Activated CD4-positive, alpha-beta T cell treated with anti-CD3 and anti-CD28 coated beads, Interleukin-2, amount 10 ng/mL, durations not matched to agents 7 days and 5 days (primary cell): ENCODE measurements at regions not wholly inside any gene's neighbourhood (a gene's known extent, or its start where the extent isn't known, plus 50 kb on each side); places are given as distances from the start of the nearest gene placed in this dataset.

Experiments
- CTCF ChIA-PET: fragments of 350-600 bp; sonication (Branson Sonifier 250); formaldehyde crosslinking; loops from one replicate; lab custom pipeline; 2021; ENCODE audit warnings: antibody characterized with exemption; lab: Charles Lee
- POLR2A ChIA-PET: fragments of 350-600 bp; sonication (Branson Sonifier 250); formaldehyde crosslinking; loops from one replicate; lab custom pipeline; 2021; ENCODE audit warnings: antibody characterized with exemption; lab: Charles Lee
- DNase-seq: peaks from one replicate; pipeline ENCODE4 v3.0.0-alpha.2; 2020
- H3K27ac Mint-ChIP-seq: one replicate; pipeline ENCODE4 v1.8.0; 2021; ENCODE audit warnings: mild to moderate bottlenecking, moderate library complexity, mixed read lengths
- H3K27me3 Mint-ChIP-seq: one replicate; pipeline ENCODE4 v1.8.0; 2021; ENCODE audit warnings: mixed read lengths
- H3K36me3 Mint-ChIP-seq: one replicate; pipeline ENCODE4 v1.8.0; 2021; ENCODE audit warnings: low read depth, mixed read lengths
- H3K4me1 Mint-ChIP-seq: one replicate; pipeline ENCODE4 v1.8.0; 2021; ENCODE audit warnings: mixed read lengths
- H3K4me3 Mint-ChIP-seq: one replicate; pipeline ENCODE4 v1.8.0; 2021; ENCODE audit warnings: mild to moderate bottlenecking, moderate library complexity, mixed read lengths
- H3K9me3 Mint-ChIP-seq: one replicate; pipeline ENCODE4 v1.8.0; 2021; ENCODE audit warnings: mixed read lengths

DNA sequence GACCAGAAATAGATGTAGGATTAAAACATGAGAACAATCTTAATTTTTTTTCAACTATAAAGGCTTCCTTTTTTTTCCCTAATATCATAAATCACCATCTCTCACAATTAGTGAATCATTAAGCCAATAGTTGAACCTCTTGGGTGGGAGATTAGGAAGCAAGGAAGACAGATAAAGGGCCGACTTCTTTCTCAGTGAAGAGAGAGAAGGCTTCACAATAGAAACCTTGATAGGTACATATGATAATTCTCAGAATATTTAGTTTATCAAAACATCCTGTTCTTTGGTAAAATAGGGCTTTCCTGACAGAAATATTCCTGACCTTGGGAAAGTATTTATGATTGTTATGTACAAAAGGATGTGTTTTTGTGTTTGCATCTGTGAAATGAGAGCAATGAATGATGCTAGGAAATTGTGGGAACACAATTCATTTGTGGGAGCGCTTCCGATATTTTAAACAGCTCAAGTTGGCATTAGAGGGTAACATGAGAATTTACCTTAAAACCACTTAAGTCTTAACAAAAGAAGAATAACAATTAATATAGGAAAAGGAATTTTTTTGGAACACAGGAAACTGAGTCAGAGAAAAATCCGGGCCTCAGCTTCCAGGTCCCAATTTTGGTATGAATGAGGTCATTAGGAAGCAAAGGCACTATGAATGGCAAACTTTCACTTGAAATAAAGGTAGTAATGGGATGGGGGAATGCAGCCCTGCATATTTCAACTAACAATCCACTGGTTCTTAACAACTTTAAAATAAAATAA is 263.2 kb upstream of the TGFBR2 start:
- Mint-ChIP-seq H3K4me1 (peaks cover 34% of the 10 kb centered on the region), H3K36me3 (peaks cover 2% of the 10 kb centered on the region), H3K9me3 (peaks cover 3% of the 10 kb centered on the region), H3K27me3 (no peaks in the 10 kb centered on the region), H3K27ac (no peak overlapping the region), H3K4me3 (no peak overlapping the region)
- CTCF ChIA-PET, result no interaction called here
- POLR2A ChIA-PET, result no interaction called here
- DNase-seq, result no peak

GRCh38 chr3:30343861-30344260 is 262.5 kb upstream of the TGFBR2 start:
- ChIA-PET POLR2A (no interaction called here), CTCF (no interaction called here)

GRCh38 chr3:30344288-30344687 is 262.1 kb upstream of the TGFBR2 start:
- CTCF ChIA-PET, result no interaction called here
- Mint-ChIP-seq H3K27ac (no peak overlapping the region), H3K4me1 (peaks cover 44% of the 10 kb centered on the region), H3K9me3 (peaks cover 3% of the 10 kb centered on the region), H3K4me3 (no peak overlapping the region), H3K36me3 (peaks cover 2% of the 10 kb centered on the region), H3K27me3 (peaks cover 2% of the 10 kb centered on the region)
- DNase-seq, result no peak
- POLR2A ChIA-PET, result no interaction called here

More at GRCh38 chr3:30343861-30344260, 262.5 kb upstream of the TGFBR2 start:
- H3K36me3 Mint-ChIP-seq, result peaks cover 2% of the 10 kb centered on the region
- H3K9me3 Mint-ChIP-seq, result peaks cover 3% of the 10 kb centered on the region
- no peak overlapping the region for H3K4me3 Mint-ChIP-seq
- peaks cover 2% of the 10 kb centered on the region for H3K27me3 Mint-ChIP-seq
- peaks cover 40% of the 10 kb centered on the region for H3K4me1 Mint-ChIP-seq
- H3K27ac Mint-ChIP-seq, result no peak overlapping the region
- no peak for DNase-seq

- H3K4me3 Mint-ChIP-seq, result no peak overlapping the region
- ChIA-PET CTCF (no interaction called here), POLR2A (interaction anchor here (0.6 kb wide), 2 partner anchors 276 to 346 kb away, joined by 4 to 7 read pairs; no protein-coding TSS in a partner anchor)
- peaks cover 62% of the 10 kb centered on the region for H3K4me1 Mint-ChIP-seq
- H3K27ac Mint-ChIP-seq, result peak overlapping the region; percentile 47
- H3K27me3 Mint-ChIP-seq, result peaks cover 15% of the 10 kb centered on the region
- peaks cover 6% of the 10 kb centered on the region for H3K36me3 Mint-ChIP-seq
- DNase-seq, result no peak
- peaks cover 3% of the 10 kb centered on the region for H3K9me3 Mint-ChIP-seq
Observed at GRCh38 chr3:30346933-30347320, 259.5 kb upstream of the TGFBR2 start.

DNA sequence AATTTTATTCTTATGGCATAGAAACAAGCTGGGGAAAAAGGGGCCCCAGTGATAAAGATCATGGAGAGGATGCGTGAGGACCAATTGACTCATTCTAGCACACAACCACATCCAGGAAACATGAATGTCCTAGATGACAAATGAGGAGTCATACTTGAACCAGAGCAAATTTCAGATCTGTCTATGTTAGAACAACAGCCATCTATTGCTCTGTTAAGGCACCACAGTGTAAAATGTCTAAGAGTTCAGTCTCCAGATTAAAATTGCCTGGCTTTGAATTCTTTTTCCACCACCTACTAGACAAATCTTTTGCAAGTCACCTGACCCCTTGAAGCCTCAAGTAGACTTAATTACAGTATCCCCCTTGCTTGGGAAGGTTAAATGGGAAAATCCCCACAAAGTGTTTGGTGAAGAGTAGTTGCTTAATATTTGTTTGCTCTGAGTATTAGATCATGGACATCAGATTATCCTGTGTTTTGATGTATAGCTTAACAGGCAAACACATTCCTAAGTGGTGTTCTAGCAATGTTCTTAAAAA is 258.7 kb upstream of the TGFBR2 start:
- peaks cover 22% of the 10 kb centered on the region for H3K27me3 Mint-ChIP-seq
- no peak overlapping the region for H3K4me3 Mint-ChIP-seq
- H3K27ac Mint-ChIP-seq, result peak overlapping the region; percentile 50
- ChIA-PET POLR2A (interaction anchor here (0.6 kb wide), 2 partner anchors 277 to 345 kb away, joined by 4 to 7 read pairs; no protein-coding TSS in a partner anchor), CTCF (no interaction called here)
- peaks cover 67% of the 10 kb centered on the region for H3K4me1 Mint-ChIP-seq
- H3K36me3 Mint-ChIP-seq, result peaks cover 12% of the 10 kb centered on the region
- DNase-seq, result peak; percentile 56
- H3K9me3 Mint-ChIP-seq, result peaks cover 3% of the 10 kb centered on the region

GRCh38 chr3:30349507-30349906 is 256.9 kb upstream of the TGFBR2 start:
- Mint-ChIP-seq H3K9me3 (peaks cover 3% of the 10 kb centered on the region), H3K4me3 (no peak overlapping the region), H3K27me3 (peaks cover 25% of the 10 kb centered on the region), H3K4me1 (peaks cover 82% of the 10 kb centered on the region), H3K36me3 (peaks cover 13% of the 10 kb centered on the region), H3K27ac (peak overlapping the region; percentile 32)
- ChIA-PET CTCF (interaction anchor here (1.2 to 2.1 kb wide), 3 partner anchors 29 to 257 kb away, joined by 3 to 10 read pairs (median 3); partner anchors contain the start of gene TGFBR2), POLR2A (no interaction called here)
- no peak for DNase-seq

DNA sequence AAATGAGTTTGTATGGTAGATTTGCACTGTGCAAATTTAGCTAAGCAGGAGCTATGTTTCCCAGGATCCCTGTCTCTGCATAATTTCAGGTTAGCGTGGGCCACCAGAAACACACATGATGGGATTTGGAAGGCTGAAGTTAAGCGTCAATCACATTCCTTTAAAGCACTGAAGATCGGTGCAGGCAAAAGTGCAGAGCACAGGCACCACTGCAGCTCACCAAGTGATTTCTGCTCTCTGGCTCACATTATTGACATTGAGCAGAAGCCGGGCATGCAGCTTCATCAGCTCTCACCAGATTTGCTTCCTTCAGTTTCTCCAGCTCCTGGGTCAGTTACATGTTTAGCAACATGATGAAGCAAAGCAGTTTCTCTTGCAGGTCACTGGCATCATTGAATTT is 256.4 kb upstream of the TGFBR2 start:
- ChIA-PET POLR2A (no interaction called here), CTCF (interaction anchor here (1.3 to 2.1 kb wide), 2 partner anchors 30 to 44 kb away, joined by 3 to 10 read pairs; no protein-coding TSS in a partner anchor)
- H3K9me3 Mint-ChIP-seq, result peaks cover 3% of the 10 kb centered on the region
- H3K27ac Mint-ChIP-seq, result no peak overlapping the region
- no peak overlapping the region for H3K4me3 Mint-ChIP-seq
- H3K27me3 Mint-ChIP-seq, result peaks cover 25% of the 10 kb centered on the region
- peaks cover 87% of the 10 kb centered on the region for H3K4me1 Mint-ChIP-seq
- no peak for DNase-seq
- H3K36me3 Mint-ChIP-seq, result peaks cover 13% of the 10 kb centered on the region

DNA sequence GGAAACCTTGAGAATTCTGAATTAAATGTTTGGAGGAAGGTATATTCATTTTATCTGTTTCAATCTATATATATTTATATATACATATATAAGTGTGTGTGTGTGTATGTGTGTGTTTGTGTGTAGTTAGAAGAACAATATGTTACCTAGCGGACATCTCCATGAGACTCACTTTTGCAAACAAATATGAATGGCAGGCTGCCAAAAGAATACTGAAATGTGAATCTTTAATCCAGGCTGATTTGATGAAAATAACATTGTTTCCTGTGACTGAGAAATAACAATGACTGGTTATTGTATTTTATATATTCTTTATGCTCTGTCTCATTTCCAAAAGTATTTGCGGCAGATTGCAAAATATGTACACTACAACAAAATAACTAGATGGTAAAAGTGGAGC is 255.5 kb upstream of the TGFBR2 start:
- no peak for DNase-seq
- ChIA-PET POLR2A (no interaction called here), CTCF (no interaction called here)
- H3K36me3 Mint-ChIP-seq, result peaks cover 14% of the 10 kb centered on the region
- peaks cover 3% of the 10 kb centered on the region for H3K9me3 Mint-ChIP-seq
- peaks cover 29% of the 10 kb centered on the region for H3K27me3 Mint-ChIP-seq
- no peak overlapping the region for H3K27ac Mint-ChIP-seq
- peaks cover 90% of the 10 kb centered on the region for H3K4me1 Mint-ChIP-seq
- no peak overlapping the region for H3K4me3 Mint-ChIP-seq

DNA sequence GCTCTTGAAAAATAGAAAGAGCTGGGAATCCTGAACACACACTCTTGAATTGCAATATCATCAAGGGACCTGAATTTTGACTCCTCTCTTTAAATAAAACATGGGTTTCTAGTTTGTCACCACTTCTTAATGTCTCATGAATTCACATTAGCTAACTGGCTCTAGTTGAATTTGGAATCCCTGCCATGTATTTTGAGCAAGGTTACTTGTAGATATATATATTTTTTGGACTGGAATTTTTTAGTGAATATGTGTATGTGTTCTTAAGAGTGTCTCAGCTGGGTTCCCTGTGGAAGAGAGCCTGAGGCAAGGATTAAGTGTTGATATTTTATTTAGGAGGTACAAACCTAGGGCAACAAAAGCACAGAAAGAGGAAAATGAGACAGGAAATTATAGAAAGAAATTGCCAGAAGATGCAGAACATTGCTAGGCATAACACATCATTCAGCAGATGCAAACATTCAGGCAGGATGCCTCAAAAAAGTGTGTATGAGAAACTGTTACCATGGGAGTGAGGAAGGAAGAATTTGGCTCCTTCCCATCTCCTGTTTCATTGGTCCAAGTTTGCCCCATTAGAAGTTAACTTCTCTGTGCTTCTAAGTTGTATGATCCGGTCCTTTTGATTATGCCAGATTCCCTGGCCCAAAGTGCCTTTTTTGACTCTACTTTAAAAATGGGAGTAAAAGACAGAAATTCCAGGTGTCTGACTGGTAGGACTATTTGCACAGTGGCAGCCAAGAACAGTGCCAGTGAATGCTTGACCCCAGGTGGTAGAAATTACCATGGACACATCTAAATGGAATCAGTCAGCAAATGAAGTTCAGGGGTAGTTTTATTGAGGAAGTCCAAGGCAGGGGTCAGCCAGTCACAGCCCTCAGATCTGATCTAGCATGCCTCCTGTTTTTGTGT is 253.7 kb upstream of the TGFBR2 start:
- H3K36me3 Mint-ChIP-seq, result peaks cover 13% of the 10 kb centered on the region
- H3K27me3 Mint-ChIP-seq, result peaks cover 37% of the 10 kb centered on the region
- POLR2A ChIA-PET, result interaction anchor here (0.6 kb wide), 1 partner anchor 871 kb away, joined by 3 read pairs; no protein-coding TSS in a partner anchor
- H3K9me3 Mint-ChIP-seq, result no peaks in the 10 kb centered on the region
- no peak overlapping the region for H3K27ac Mint-ChIP-seq
- H3K4me3 Mint-ChIP-seq, result no peak overlapping the region
- H3K4me1 Mint-ChIP-seq, result peaks cover 73% of the 10 kb centered on the region
- no peak for DNase-seq
- CTCF ChIA-PET, result interaction anchor here (0.6 to 1.8 kb wide), 3 partner anchors 19 to 341 kb away, joined by 3 to 7 read pairs (median 6); no protein-coding TSS in a partner anchor

- Mint-ChIP-seq H3K4me3 (peak overlapping the region; percentile 46), H3K27ac (peak overlapping the region; percentile 48), H3K4me1 (peaks cover 61% of the 10 kb centered on the region), H3K36me3 (peaks cover 13% of the 10 kb centered on the region), H3K9me3 (peaks cover under 1% of the 10 kb centered on the region), H3K27me3 (peaks cover 36% of the 10 kb centered on the region)
- peak; percentile 86 for DNase-seq
- ChIA-PET POLR2A (interaction anchor here (0.6 kb wide), 1 partner anchor 870 kb away, joined by 3 read pairs; no protein-coding TSS in a partner anchor), CTCF (interaction anchor here (0.9 to 1.8 kb wide), 4 partner anchors 155 to 340 kb away, joined by 3 to 7 read pairs (median 3); no protein-coding TSS in a partner anchor)
Observed at GRCh38 chr3:30353711-30354467, 252.5 kb upstream of the TGFBR2 start.

GRCh38 chr3:30354513-30354912 is 251.9 kb upstream of the TGFBR2 start:
- Mint-ChIP-seq H3K4me3 (peak overlapping the region; percentile 46), H3K27me3 (peaks cover 36% of the 10 kb centered on the region), H3K36me3 (peaks cover 13% of the 10 kb centered on the region), H3K9me3 (peaks cover 6% of the 10 kb centered on the region), H3K27ac (peak overlapping the region; percentile 48), H3K4me1 (peaks cover 55% of the 10 kb centered on the region)
- DNase-seq, result no peak
- ChIA-PET CTCF (interaction anchor here (0.9 to 2.0 kb wide), 3 partner anchors 18 to 250 kb away, joined by 3 to 11 read pairs (median 3); no protein-coding TSS in a partner anchor), POLR2A (interaction anchor here (0.7 kb wide), 1 partner anchor 69 kb away, joined by 3 read pairs; no protein-coding TSS in a partner anchor)
